ENCODE measurements at regions not wholly inside any gene's neighbourhood (a gene's known extent, or its start where the extent isn't known, plus 50 kb on each side); places are given as distances from the start of the nearest gene placed in this dataset.

- TF ChIP-seq GATA2 (IDR thresholded peaks at IDR 0.05; ENCODE audit: low read depth, low read length), result no peak
- TF ChIP-seq GATA3 (IDR thresholded peaks at IDR 0.05; ENCODE audit: low read depth, low read length), result no peak
Observed at GRCh38 chr13:59121507-59121906, 1042.2 kb downstream of the DIAPH3 start.

GRCh38 chr13:59126474-59126873 lies 1037.3 kb downstream of the DIAPH3 start:
- no peak for TF ChIP-seq GATA2 (IDR thresholded peaks at IDR 0.05; ENCODE audit: low read depth, low read length)
- TF ChIP-seq GATA3 (IDR thresholded peaks at IDR 0.05; ENCODE audit: low read depth, low read length), result no peak

GRCh38 chr13:59133903-59134302 lies 1029.8 kb downstream of the DIAPH3 start:
- TF ChIP-seq GATA2 (IDR thresholded peaks at IDR 0.05; ENCODE audit: low read depth, low read length) (no peak), GATA3 (IDR thresholded peaks at IDR 0.05; ENCODE audit: low read depth, low read length) (no peak)

- TF ChIP-seq GATA2 (IDR thresholded peaks at IDR 0.05; ENCODE audit: low read depth, low read length) (no peak), GATA3 (IDR thresholded peaks at IDR 0.05; ENCODE audit: low read depth, low read length) (no peak)
Observed at GRCh38 chr13:59144700-59145099, 1019.0 kb downstream of the DIAPH3 start.

- TF ChIP-seq GATA2 (IDR thresholded peaks at IDR 0.05; ENCODE audit: low read depth, low read length), result no peak
- no peak for TF ChIP-seq GATA3 (IDR thresholded peaks at IDR 0.05; ENCODE audit: low read depth, low read length)
Observed at GRCh38 chr13:59145381-59145780, 1018.3 kb downstream of the DIAPH3 start.

- TF ChIP-seq GATA3 (IDR thresholded peaks at IDR 0.05; ENCODE audit: low read depth, low read length) (no peak), GATA2 (IDR thresholded peaks at IDR 0.05; ENCODE audit: low read depth, low read length) (no peak)
Observed at GRCh38 chr13:59157181-59157580, 1006.5 kb downstream of the DIAPH3 start.

- TF ChIP-seq GATA3 (IDR thresholded peaks at IDR 0.05; ENCODE audit: low read depth, low read length), result no peak
- TF ChIP-seq GATA2 (IDR thresholded peaks at IDR 0.05; ENCODE audit: low read depth, low read length), result no peak
Observed at GRCh38 chr13:59166174-59166573, 997.6 kb downstream of the DIAPH3 start.

- TF ChIP-seq GATA2 (IDR thresholded peaks at IDR 0.05; ENCODE audit: low read depth, low read length) (no peak), GATA3 (IDR thresholded peaks at IDR 0.05; ENCODE audit: low read depth, low read length) (no peak)
Observed at GRCh38 chr13:59172076-59172475, 991.7 kb downstream of the DIAPH3 start.

GRCh38 chr13:59176775-59177174 lies 987.0 kb downstream of the DIAPH3 start:
- TF ChIP-seq GATA2 (IDR thresholded peaks at IDR 0.05; ENCODE audit: low read depth, low read length) (no peak), GATA3 (IDR thresholded peaks at IDR 0.05; ENCODE audit: low read depth, low read length) (no peak)

GRCh38 chr13:59178344-59178743 lies 985.4 kb downstream of the DIAPH3 start:
- TF ChIP-seq GATA2 (IDR thresholded peaks at IDR 0.05; ENCODE audit: low read depth, low read length), result no peak
- no peak for TF ChIP-seq GATA3 (IDR thresholded peaks at IDR 0.05; ENCODE audit: low read depth, low read length)

GRCh38 chr13:59182241-59182640 lies 981.5 kb downstream of the DIAPH3 start:
- TF ChIP-seq GATA3 (IDR thresholded peaks at IDR 0.05; ENCODE audit: low read depth, low read length) (no peak), GATA2 (IDR thresholded peaks at IDR 0.05; ENCODE audit: low read depth, low read length) (no peak)

- TF ChIP-seq GATA2 (IDR thresholded peaks at IDR 0.05; ENCODE audit: low read depth, low read length), result no peak
- no peak for TF ChIP-seq GATA3 (IDR thresholded peaks at IDR 0.05; ENCODE audit: low read depth, low read length)
Observed at GRCh38 chr13:59197397-59197796, 966.3 kb downstream of the DIAPH3 start.

- TF ChIP-seq GATA3 (IDR thresholded peaks at IDR 0.05; ENCODE audit: low read depth, low read length) (no peak), GATA2 (IDR thresholded peaks at IDR 0.05; ENCODE audit: low read depth, low read length) (no peak)
Observed at GRCh38 chr13:59201841-59202240, 961.9 kb downstream of the DIAPH3 start.

- no peak for TF ChIP-seq GATA3 (IDR thresholded peaks at IDR 0.05; ENCODE audit: low read depth, low read length)
- TF ChIP-seq GATA2 (IDR thresholded peaks at IDR 0.05; ENCODE audit: low read depth, low read length), result no peak
Observed at GRCh38 chr13:59203855-59204254, 959.9 kb downstream of the DIAPH3 start.

- TF ChIP-seq GATA2 (IDR thresholded peaks at IDR 0.05; ENCODE audit: low read depth, low read length), result no peak
- no peak for TF ChIP-seq GATA3 (IDR thresholded peaks at IDR 0.05; ENCODE audit: low read depth, low read length)
Observed at GRCh38 chr13:59205501-59205900, 958.2 kb downstream of the DIAPH3 start.

Data from SH-SY5Y (cell line).